K562 (cell line): ENCODE measurements at regions not wholly inside any gene's neighbourhood (a gene's known extent, or its start where the extent isn't known, plus 50 kb on each side); places are given as distances from the start of the nearest gene placed in this dataset.

Source experiments
- CTCF ChIP-seq, 3 experiments: IDR thresholded peaks in 2 of 3; conservative IDR thresholded peaks in 1 of 3; 2 replicates each; pipeline ENCODE4 v1.5.1; 2011 to 2012; ENCODE audit warnings: low read length in 3 of 3, mild to moderate bottlenecking in 3 of 3, control low read depth in 2 of 3, improper control_type of control experiment in 1 of 3, inconsistent platforms in 1 of 3, low read depth in 1 of 3, mixed read lengths in 1 of 3, moderate library complexity in 1 of 3; ENCODE audit not compliant: insufficient read depth in 2 of 3
- GABPB2 ChIP-seq: fragments of 250-450 bp; sonication (Bioruptor Pico); conservative IDR thresholded peaks from 2 replicates; pipeline ENCODE4 v1.5.1; 2021; ENCODE audit warnings: mild to moderate bottlenecking
- POLR2A ChIP-seq: fragments of 450-650 bp; conservative IDR thresholded peaks from 2 replicates; pipeline ENCODE4 v1.6.1; 2016
- RREB1 ChIP-seq: fragments of 250-450 bp; sonication (Bioruptor Pico); IDR thresholded peaks from 2 replicates; pipeline ENCODE4 v1.4.0; 2020
- TCF7L2 ChIP-seq: fragments of 150-350 bp; IDR thresholded peaks from 2 replicates; pipeline ENCODE4 v1.6.1; 2016; ENCODE audit warnings: low read depth, mild to moderate bottlenecking, low read length, moderate library complexity
- ZFP36 ChIP-seq: fragments of 150-350 bp; IDR thresholded peaks from 2 replicates; pipeline ENCODE4 v1.6.1; 2018; ENCODE audit warnings: low read length, low read depth; ENCODE audit not compliant: partially characterized antibody
- ZNF780A ChIP-seq: fragments of 250-450 bp; sonication (Bioruptor Pico); IDR thresholded peaks from 2 replicates; pipeline ENCODE4 v1.5.0; 2021; ENCODE audit warnings: mild to moderate bottlenecking

GRCh38 chr4:116515959-116516358, 569.4 kb downstream of the TRAM1L1 start:
- TF ChIP-seq ZFP36 (no peak), RREB1 (no peak), TCF7L2 (no peak), ZNF780A (CRISPR knock-in tag) (no peak), CTCF (IDR thresholded peaks at IDR 0.05 in 2 of 3, conservative IDR thresholded peaks at IDR 0.05 in 1 of 3; ENCODE audit: insufficient read depth in 2 of 3, low read depth in 1 of 3, low read length in 3 of 3) (no peak), POLR2A (no peak), GABPB2 (CRISPR knock-in tag) (no peak)
